ENCODE measurements at regions not wholly inside any gene's neighbourhood (a gene's known extent, or its start where the extent isn't known, plus 50 kb on each side); places are given as distances from the start of the nearest gene placed in this dataset.

DNA sequence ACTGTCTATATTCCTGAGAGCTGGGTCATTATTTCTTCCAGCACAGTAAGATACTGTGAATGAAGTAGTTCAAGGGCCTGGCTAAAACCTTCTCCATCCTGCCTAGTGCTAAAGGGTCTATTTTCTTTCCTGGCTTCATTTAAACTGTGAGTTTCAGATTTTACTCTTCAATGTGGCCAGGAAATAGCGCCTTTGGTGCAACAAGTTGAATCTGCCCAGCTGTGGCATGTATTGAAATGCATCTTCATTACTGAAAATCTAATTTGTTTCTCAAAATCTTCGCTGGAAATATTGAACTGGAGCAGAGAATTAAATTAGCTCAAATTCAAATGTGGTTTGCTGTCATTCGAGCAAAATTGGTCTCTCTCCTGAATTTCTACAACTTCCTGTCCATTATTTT is 114.6 kb upstream of the KCNG1 start:
- Histone ChIP-seq H3K4me3 (no peak overlapping the region), H3K9me3 (no peaks in the 10 kb centered on the region), H3K4me1 (peaks cover 0 to under 1% (median 0%) of the 10 kb centered on the region in 4 donors), H3K27ac (no peak overlapping the region), H3K27me3 (peaks cover 0 to 10% (median 0%) of the 10 kb centered on the region in 3 donors), H3K36me3 (no peaks in the 10 kb centered on the region)
- TF ChIP-seq, protein P1, sequence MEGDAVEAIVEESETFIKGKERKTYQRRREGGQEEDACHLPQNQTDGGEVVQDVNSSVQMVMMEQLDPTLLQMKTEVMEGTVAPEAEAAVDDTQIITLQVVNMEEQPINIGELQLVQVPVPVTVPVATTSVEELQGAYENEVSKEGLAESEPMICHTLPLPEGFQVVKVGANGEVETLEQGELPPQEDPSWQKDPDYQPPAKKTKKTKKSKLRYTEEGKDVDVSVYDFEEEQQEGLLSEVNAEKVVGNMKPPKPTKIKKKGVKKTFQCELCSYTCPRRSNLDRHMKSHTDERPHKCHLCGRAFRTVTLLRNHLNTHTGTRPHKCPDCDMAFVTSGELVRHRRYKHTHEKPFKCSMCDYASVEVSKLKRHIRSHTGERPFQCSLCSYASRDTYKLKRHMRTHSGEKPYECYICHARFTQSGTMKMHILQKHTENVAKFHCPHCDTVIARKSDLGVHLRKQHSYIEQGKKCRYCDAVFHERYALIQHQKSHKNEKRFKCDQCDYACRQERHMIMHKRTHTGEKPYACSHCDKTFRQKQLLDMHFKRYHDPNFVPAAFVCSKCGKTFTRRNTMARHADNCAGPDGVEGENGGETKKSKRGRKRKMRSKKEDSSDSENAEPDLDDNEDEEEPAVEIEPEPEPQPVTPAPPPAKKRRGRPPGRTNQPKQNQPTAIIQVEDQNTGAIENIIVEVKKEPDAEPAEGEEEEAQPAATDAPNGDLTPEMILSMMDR (IDR thresholded peaks at IDR 0.05): no peak
- no peak for TF ChIP-seq POLR2AphosphoS5 (IDR thresholded peaks at IDR 0.05)
- TF ChIP-seq POLR2A (IDR thresholded peaks at IDR 0.05): no peak
- no peak for TF ChIP-seq EP300 (IDR thresholded peaks at IDR 0.05)
- DNase-seq: no peak
- intact Hi-C loops (cut with DNase I; ENCODE audit: low total_unique reads): no loop called here
- WGBS, 5 donors: 81 to 92% (median 87%) methylated on average over 3 of the region's 3 CpGs

DNA sequence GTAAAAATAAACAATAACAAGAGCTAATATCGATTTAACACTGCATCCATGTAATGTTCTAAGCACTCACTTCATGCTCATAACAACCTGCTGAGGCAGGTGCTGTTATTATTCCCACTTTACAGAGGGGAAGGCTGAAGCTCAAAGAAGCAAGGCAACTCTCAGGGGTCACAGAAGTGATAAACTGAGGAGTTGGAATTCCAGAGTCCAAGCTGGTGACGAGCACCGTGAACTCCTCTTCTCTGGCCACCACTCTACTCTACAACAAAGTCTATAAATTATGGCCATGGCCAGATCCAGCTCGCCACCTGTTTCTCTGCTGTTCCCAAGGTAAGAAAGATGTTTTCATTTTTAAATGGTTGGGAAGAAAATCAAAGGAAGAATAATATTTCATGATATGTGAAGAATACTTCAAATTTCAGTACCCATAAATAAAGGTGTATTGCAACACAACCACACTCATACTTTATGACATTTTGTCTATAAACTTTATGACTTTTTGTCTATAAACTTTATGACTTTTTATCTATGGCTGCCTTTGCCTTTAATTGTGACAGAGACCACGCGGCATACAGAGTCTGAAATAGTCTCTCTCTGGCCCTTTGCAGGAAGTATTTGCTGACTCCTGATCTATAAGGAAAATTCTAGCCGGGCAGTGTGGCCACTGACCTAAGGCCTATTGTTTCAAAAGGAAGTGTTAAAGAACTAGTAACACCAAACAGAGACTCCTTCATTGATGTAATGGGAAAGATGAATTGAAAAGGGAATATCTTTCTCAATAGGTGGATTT is 113.2 kb upstream of the KCNG1 start:
- Histone ChIP-seq H3K4me3 (no peak overlapping the region), H3K4me1 (peaks cover 0 to 9% (median 2%) of the 10 kb centered on the region in 4 donors), H3K9me3 (no peaks in the 10 kb centered on the region), H3K27me3 (peaks cover 0 to 15% (median 0%) of the 10 kb centered on the region in 3 donors), H3K27ac (no peak overlapping the region), H3K36me3 (no peaks in the 10 kb centered on the region)
- no peak for TF ChIP-seq POLR2A (IDR thresholded peaks at IDR 0.05)
- TF ChIP-seq EP300 (IDR thresholded peaks at IDR 0.05): no peak
- TF ChIP-seq, protein P1 (IDR thresholded peaks at IDR 0.05): no peak
- peak in 1 of 2 donors; percentile 34 for DNase-seq
- 61 to 76% (median 65%) methylated on average over 7 of the region's 7 CpGs for WGBS, 5 donors
- intact Hi-C loops (cut with DNase I; ENCODE audit: low total_unique reads): no loop called here

DNA sequence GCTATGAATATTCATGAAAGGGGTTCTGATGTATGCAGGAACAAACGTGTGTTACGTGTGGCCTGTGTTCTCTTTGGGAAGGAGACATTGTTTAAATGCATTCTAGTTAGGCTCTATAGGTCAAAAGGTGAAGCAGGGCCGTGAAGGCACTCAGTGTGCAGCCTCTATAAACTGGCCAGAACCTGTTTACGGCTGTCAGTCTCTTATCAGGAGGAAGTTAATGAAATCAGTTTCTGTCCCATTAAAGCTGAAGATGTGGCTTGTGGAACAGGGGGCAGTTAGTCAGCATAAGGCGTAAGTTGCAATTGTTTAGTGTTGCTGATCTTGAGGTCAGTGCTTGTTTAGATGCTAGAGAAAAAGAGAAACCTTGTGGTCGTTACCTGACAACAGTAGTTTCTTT is 111.5 kb upstream of the KCNG1 start:
- WGBS, 5 donors: 64 to 66% (median 64%) methylated on average over 6 of the region's 6 CpGs
- intact Hi-C loops (cut with DNase I; ENCODE audit: low total_unique reads): no loop called here
- H3K4me3 ChIP-seq: no peak overlapping the region
- peaks cover 0 to 12% (median 2%) of the 10 kb centered on the region in 4 donors for H3K4me1 ChIP-seq
- no peak overlapping the region for H3K27ac ChIP-seq
- H3K36me3 ChIP-seq: no peaks in the 10 kb centered on the region
- TF ChIP-seq, protein P1 (IDR thresholded peaks at IDR 0.05): no peak
- TF ChIP-seq EP300 (IDR thresholded peaks at IDR 0.05) (no peak), POLR2A (IDR thresholded peaks at IDR 0.05) (no peak), POLR2AphosphoS5 (IDR thresholded peaks at IDR 0.05) (no peak)
- H3K9me3 ChIP-seq: no peaks in the 10 kb centered on the region
- H3K27me3 ChIP-seq: peaks cover 0 to 18% (median 0%) of the 10 kb centered on the region in 3 donors
- no peak for DNase-seq

DNA sequence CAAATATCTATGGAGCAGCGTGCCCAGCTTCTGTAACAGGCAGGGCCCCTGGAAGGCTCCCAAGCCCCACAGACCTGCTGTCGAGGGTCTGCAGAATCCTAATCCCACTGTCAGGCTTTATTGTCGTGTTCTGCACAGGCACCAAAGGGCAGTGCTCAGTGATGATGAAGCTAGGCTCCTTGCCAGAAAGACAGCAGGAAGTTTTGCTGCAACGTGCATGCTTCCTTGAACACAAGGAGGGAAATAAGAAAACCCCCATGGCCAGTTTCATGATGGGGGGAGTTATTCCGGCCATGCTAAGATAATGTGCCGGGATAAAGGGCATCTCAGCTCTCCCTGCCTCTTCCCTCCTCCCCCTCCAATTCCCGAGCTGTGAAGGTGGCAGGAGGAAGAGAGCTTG is 109.4 kb upstream of the KCNG1 start:
- Histone ChIP-seq H3K9me3 (no peaks in the 10 kb centered on the region), H3K36me3 (no peaks in the 10 kb centered on the region), H3K27me3 (peaks cover 0 to 18% (median 0%) of the 10 kb centered on the region in 3 donors), H3K4me1 (peaks cover 0 to 21% (median 6%) of the 10 kb centered on the region in 4 donors), H3K4me3 (no peak overlapping the region), H3K27ac (no peak overlapping the region)
- TF ChIP-seq EP300 (IDR thresholded peaks at IDR 0.05) (no peak), POLR2A (IDR thresholded peaks at IDR 0.05) (no peak), POLR2AphosphoS5 (IDR thresholded peaks at IDR 0.05) (no peak)
- TF ChIP-seq, protein P1 (IDR thresholded peaks at IDR 0.05): no peak
- DNase-seq: peak in 1 of 2 donors; percentile 53
- 14 to 31% (median 21%) methylated on average over 7 of the region's 7 CpGs for WGBS, 5 donors
- intact Hi-C loops (cut with DNase I; ENCODE audit: low total_unique reads): no loop called here

Measured in stomach (tissue), 8 donors.